Activated T-cell treated with anti-CD3 and anti-CD28 coated beads, Interleukin-2, amount 50 U/mL, for 1 hour (primary cell): ENCODE measurements at regions not wholly inside any gene's neighbourhood (a gene's known extent, or its start where the extent isn't known, plus 50 kb on each side); places are given as distances from the start of the nearest gene placed in this dataset.
"Not testable (repeated sequence)": the region's sequence is repeated elsewhere in the genome, so short reads cannot be mapped to it uniquely, and the experiment has no call there.

ENCODE experiments used
- DNase-seq: peaks from one replicate; pipeline ENCODE4 v3.0.0-alpha.2; 2020

- no peak for DNase-seq
These were observed 144.0 kb upstream of the NPY start for GRCh38 chr7:24140001-24140400.

- DNase-seq, result no peak
These were observed 142.0 kb upstream of the NPY start for GRCh38 chr7:24141874-24142509.

- no peak for DNase-seq
These were observed 140.4 kb upstream of the NPY start for GRCh38 chr7:24143547-24143946.

- DNase-seq, result no peak
These were observed 132.0 kb upstream of the NPY start for GRCh38 chr7:24151944-24152343.

- no peak for DNase-seq
These were observed 131.6 kb upstream of the NPY start for GRCh38 chr7:24152356-24152755.

GRCh38 chr7:24152877-24153472 lies 131.0 kb upstream of the NPY start:
- no peak for DNase-seq

GRCh38 chr7:24157666-24158065 lies 126.3 kb upstream of the NPY start:
- no peak for DNase-seq

- no peak for DNase-seq
These were observed 125.0 kb upstream of the NPY start for GRCh38 chr7:24158975-24159374.

GRCh38 chr7:24164401-24164800 lies 119.6 kb upstream of the NPY start:
- DNase-seq, result no peak

- DNase-seq, result no peak
These were observed 114.8 kb upstream of the NPY start for GRCh38 chr7:24169077-24169624.

GRCh38 chr7:24171951-24172350 lies 112.0 kb upstream of the NPY start:
- DNase-seq, result not testable (repeated sequence)

GRCh38 chr7:24172856-24173255 lies 111.1 kb upstream of the NPY start:
- no peak for DNase-seq

GRCh38 chr7:24175603-24176002 lies 108.4 kb upstream of the NPY start:
- DNase-seq, result no peak

- no peak for DNase-seq
These were observed 105.0 kb upstream of the NPY start for GRCh38 chr7:24178811-24179570.

GRCh38 chr7:24191362-24191761 lies 92.6 kb upstream of the NPY start:
- DNase-seq, result no peak

- no peak for DNase-seq
These were observed 91.9 kb upstream of the NPY start for GRCh38 chr7:24192053-24192452.

- no peak for DNase-seq
These were observed 91.3 kb upstream of the NPY start for GRCh38 chr7:24192691-24193090.

GRCh38 chr7:24197852-24198251 lies 86.1 kb upstream of the NPY start:
- no peak for DNase-seq

- DNase-seq, result no peak
These were observed 84.0 kb upstream of the NPY start for GRCh38 chr7:24199978-24200377.

- DNase-seq, result no peak
These were observed 83.5 kb upstream of the NPY start for GRCh38 chr7:24200407-24200966.

GRCh38 chr7:24201226-24201625 lies 82.8 kb upstream of the NPY start:
- no peak for DNase-seq

GRCh38 chr7:24212073-24212472 lies 71.9 kb upstream of the NPY start:
- no peak for DNase-seq

GRCh38 chr7:24213311-24213710 lies 70.7 kb upstream of the NPY start:
- no peak for DNase-seq

- DNase-seq, result no peak
These were observed 69.3 kb upstream of the NPY start for GRCh38 chr7:24214670-24215069.
